ENCODE measurements at regions not wholly inside any gene's neighbourhood (a gene's known extent, or its start where the extent isn't known, plus 50 kb on each side); places are given as distances from the start of the nearest gene placed in this dataset.
"Not testable (repeated sequence)": the region's sequence is repeated elsewhere in the genome, so short reads cannot be mapped to it uniquely, and the experiment has no call there.

DNA sequence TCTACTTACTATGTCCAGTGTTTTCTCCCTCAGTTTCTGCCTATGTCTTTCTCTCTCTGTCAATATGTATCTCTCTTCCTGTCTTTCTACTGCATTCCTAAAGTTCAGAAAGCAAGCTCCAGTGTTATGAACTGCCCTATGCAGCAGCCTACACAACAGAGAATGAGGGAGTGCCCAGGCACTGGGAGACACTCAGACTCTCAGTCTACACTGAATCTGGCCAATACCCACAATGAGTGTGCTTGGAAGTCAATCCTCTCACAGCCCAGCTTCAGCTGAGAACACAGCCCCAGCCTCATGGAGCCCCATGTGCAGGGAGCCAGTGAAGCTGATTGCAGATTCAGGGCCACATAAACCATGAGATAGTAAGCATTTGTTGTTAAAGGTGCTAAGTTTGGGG lies 128.7 kb downstream of the ALG10 start:
- no peaks in the 10 kb centered on the region for H3K4me1 ChIP-seq
- TF ChIP-seq, protein P1, sequence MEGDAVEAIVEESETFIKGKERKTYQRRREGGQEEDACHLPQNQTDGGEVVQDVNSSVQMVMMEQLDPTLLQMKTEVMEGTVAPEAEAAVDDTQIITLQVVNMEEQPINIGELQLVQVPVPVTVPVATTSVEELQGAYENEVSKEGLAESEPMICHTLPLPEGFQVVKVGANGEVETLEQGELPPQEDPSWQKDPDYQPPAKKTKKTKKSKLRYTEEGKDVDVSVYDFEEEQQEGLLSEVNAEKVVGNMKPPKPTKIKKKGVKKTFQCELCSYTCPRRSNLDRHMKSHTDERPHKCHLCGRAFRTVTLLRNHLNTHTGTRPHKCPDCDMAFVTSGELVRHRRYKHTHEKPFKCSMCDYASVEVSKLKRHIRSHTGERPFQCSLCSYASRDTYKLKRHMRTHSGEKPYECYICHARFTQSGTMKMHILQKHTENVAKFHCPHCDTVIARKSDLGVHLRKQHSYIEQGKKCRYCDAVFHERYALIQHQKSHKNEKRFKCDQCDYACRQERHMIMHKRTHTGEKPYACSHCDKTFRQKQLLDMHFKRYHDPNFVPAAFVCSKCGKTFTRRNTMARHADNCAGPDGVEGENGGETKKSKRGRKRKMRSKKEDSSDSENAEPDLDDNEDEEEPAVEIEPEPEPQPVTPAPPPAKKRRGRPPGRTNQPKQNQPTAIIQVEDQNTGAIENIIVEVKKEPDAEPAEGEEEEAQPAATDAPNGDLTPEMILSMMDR (IDR thresholded peaks at IDR 0.05): no peak
- no peaks in the 10 kb centered on the region for H3K9me3 ChIP-seq
- no peak for DNase-seq
- no peaks in the 10 kb centered on the region for H3K27me3 ChIP-seq
- H3K36me3 ChIP-seq: no peaks in the 10 kb centered on the region
- no peak overlapping the region for H3K27ac ChIP-seq
- H3K4me3 ChIP-seq: no peak overlapping the region
- intact Hi-C loops (cut with DNase I; ENCODE audit: low total_unique reads): no loop called here

DNA sequence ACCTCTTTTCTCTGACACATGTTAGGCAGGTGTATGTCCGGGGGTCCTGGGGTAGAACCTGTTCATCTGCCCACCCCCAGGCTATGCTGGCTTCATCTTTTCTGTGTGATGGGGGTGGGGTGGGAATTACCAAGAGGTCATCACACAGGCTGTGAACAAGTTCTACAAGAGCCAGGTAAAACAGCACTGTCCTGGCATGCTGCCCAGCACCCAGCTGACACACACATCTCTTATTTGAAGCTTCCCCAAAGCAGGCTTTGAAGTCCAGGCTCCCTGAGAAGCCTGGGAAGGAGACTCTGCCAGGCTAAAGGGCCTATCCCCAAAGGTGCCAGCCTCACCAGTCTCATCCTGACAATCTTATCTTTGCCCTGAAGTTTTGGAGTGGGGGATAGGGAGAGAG lies 141.1 kb downstream of the ALG10 start:
- no peaks in the 10 kb centered on the region for H3K4me1 ChIP-seq
- intact Hi-C loops (cut with DNase I; ENCODE audit: low total_unique reads): no loop called here
- TF ChIP-seq, protein P1 (IDR thresholded peaks at IDR 0.05): no peak
- H3K27me3 ChIP-seq: no peaks in the 10 kb centered on the region
- no peaks in the 10 kb centered on the region for H3K36me3 ChIP-seq
- no peak for DNase-seq
- no peak overlapping the region for H3K4me3 ChIP-seq
- no peak overlapping the region for H3K27ac ChIP-seq
- H3K9me3 ChIP-seq: no peaks in the 10 kb centered on the region

DNA sequence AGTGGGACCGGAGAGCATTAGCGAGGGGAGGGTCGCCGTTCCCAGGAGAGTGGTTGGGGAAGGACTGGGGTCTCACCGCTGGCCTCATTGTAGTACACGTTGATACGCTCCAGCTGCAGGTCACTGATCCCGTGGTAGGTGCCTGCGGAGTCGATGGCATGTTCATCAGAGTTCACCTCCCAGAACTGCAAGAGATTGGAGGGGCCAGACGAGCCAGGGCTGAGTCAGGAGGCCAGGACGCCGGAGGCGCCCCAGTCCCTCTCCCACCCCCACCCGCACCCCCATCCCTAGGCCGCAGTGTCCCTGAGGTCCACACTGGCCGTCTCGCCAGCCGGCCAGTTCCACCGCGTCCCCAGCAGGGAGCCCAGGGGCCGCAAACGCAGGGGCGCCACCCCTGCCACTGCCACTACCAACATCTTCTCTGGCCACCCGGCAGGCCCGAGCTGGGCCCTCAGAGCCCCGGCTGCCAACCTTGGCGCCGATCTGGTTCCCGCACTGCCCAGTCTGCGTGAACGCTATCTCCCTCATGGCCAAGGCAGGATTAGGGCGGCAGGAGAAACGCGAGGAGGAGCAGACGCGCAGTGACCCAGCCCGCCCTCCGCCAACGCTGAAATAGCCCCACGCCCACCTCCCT lies 144.2 kb downstream of the ALG10 start:
- intact Hi-C loops (cut with DNase I; ENCODE audit: low total_unique reads): no loop called here
- DNase-seq: no peak
- TF ChIP-seq, protein P1 (IDR thresholded peaks at IDR 0.05): no peak

DNA sequence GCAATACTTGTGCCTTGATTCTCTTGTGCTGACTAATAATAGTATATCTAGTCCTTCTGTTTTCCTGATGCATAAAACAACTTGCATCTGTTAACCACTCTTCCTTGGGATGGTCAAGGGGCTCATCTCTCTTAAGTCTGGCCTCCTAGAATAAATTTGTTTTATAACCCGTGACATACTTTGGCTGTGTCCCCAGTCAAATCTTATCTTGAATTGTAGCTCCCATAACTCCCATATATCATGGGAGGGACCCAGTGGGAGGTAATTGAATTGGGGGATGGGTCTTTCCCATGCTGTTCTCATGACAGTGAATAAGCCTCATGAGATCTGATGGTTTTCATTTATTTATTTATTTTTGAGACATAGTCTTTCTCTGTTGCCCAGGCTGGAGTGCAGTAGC lies 146.2 kb downstream of the ALG10 start:
- intact Hi-C loops (cut with DNase I; ENCODE audit: low total_unique reads); H3K27me3 ChIP-seq; H3K4me1 ChIP-seq; H3K36me3 ChIP-seq; H3K4me3 ChIP-seq; H3K9me3 ChIP-seq; DNase-seq; H3K27ac ChIP-seq: not testable (repeated sequence)

More for the DNA sequence above, 144.2 kb downstream of the ALG10 start:
- no peaks in the 10 kb centered on the region for H3K9me3 ChIP-seq
- no peak overlapping the region for H3K27ac ChIP-seq
- H3K4me3 ChIP-seq: no peak overlapping the region
- H3K36me3 ChIP-seq: no peaks in the 10 kb centered on the region
- H3K27me3 ChIP-seq: no peaks in the 10 kb centered on the region
- H3K4me1 ChIP-seq: no peaks in the 10 kb centered on the region

DNA sequence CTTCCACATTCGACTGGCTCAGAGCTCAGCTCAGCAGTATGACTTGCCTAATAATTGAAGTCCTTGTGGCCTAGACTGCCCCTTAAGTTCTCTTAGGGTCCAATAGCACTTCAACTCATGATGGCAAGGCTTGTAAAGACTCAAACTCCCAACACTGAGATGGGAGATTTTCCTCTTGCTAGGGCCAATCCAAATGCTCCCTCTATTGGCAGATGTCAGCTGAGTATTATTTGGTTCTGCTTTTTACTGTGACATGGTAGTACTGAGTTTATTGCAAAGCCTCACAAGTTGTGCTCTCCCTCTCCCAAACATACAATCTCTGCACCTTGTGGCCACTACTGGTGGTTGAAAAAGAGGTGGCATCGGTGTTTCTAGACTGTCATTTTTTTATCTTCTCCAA lies 164.2 kb downstream of the ALG10 start:
- H3K27ac ChIP-seq: no peak overlapping the region
- H3K36me3 ChIP-seq: no peaks in the 10 kb centered on the region
- H3K4me3 ChIP-seq: no peak overlapping the region
- no peaks in the 10 kb centered on the region for H3K9me3 ChIP-seq
- no peak for DNase-seq
- TF ChIP-seq, protein P1 (IDR thresholded peaks at IDR 0.05): no peak
- H3K27me3 ChIP-seq: no peaks in the 10 kb centered on the region
- H3K4me1 ChIP-seq: no peaks in the 10 kb centered on the region
- intact Hi-C loops (cut with DNase I; ENCODE audit: low total_unique reads): no loop called here

DNA sequence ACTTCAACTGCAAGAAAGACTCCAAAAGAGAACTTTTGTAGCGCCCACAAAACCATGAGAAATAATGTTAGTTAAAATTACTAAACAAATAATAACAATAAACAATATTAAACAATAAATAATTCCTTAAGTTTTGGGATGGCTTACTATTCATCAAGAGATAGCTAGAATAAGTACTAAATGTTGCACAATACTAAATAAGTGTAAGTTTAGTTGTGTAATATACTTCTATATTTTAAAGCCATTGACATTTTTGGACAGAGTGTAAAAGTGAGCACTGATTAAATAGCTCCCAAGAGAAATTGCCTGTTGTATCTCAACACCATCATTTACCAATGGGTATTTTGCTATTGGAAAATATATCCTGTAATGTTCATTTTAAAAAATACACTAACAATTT lies 166.7 kb downstream of the ALG10 start:
- TF ChIP-seq, protein P1 (IDR thresholded peaks at IDR 0.05): no peak
- H3K27me3 ChIP-seq: no peaks in the 10 kb centered on the region
- no peaks in the 10 kb centered on the region for H3K36me3 ChIP-seq
- H3K9me3 ChIP-seq: no peaks in the 10 kb centered on the region
- H3K4me3 ChIP-seq: no peak overlapping the region
- intact Hi-C loops (cut with DNase I; ENCODE audit: low total_unique reads): no loop called here
- no peaks in the 10 kb centered on the region for H3K4me1 ChIP-seq
- no peak for DNase-seq
- H3K27ac ChIP-seq: no peak overlapping the region

All from tibial artery (tissue), 4 donors.